ENCODE measurements at regions not wholly inside any gene's neighbourhood (a gene's known extent, or its start where the extent isn't known, plus 50 kb on each side); places are given as distances from the start of the nearest gene placed in this dataset.
A peak's percentile ranks its signal among the peaks of the same experiment; 100 is the strongest.

GRCh38 chr2:181294979-181295378 is 162.2 kb upstream of the ITGA4 start:
- H3K36me3 ChIP-seq (ENCODE audit: control insufficient read depth in 4 of 4, insufficient read depth in 3 of 4, low read depth in 1 of 4, low read length in 3 of 4) = no peaks in the 10 kb centered on the region
- no peaks in the 10 kb centered on the region for H3K4me1 ChIP-seq (ENCODE audit: control insufficient read depth in 4 of 4, insufficient read depth in 4 of 4, low read length in 3 of 4)
- no peak overlapping the region for H3K27ac ChIP-seq (ENCODE audit: low read depth in 1 of 2, low read length in 2 of 2)
- no peaks in the 10 kb centered on the region for H3K27me3 ChIP-seq (ENCODE audit: control insufficient read depth in 4 of 4, insufficient read depth in 4 of 4, low read length in 3 of 4)
- H3K9ac ChIP-seq (ENCODE audit: low read depth in 1 of 2, low read length in 2 of 2) = no peak overlapping the region
- peaks cover 0 to 1% (median 0%) of the 10 kb centered on the region in 4 donors for H3K9me3 ChIP-seq (ENCODE audit: control insufficient read depth in 4 of 4, low read length in 3 of 4)
- TF ChIP-seq SP1 (IDR thresholded peaks at IDR 0.05) (no peak), MAX (IDR thresholded peaks at IDR 0.05) (no peak), EGR1 (IDR thresholded peaks at IDR 0.05; ENCODE audit: low read depth in 2 of 2) (no peak), CTCF (IDR thresholded peaks at IDR 0.05; ENCODE audit: low read depth, low read length, missing input control) (no peak), ATF3 (IDR thresholded peaks at IDR 0.05) (no peak), ZBTB33 (IDR thresholded peaks at IDR 0.05) (no peak), FOXA1 (IDR thresholded peaks at IDR 0.05) (no peak), GABPA (IDR thresholded peaks at IDR 0.05 in 1 of 2, conservative IDR thresholded peaks at IDR 0.05 in 1 of 2) (no peak), FOXA2 (IDR thresholded peaks at IDR 0.05) (no peak), RXRA (IDR thresholded peaks at IDR 0.05) (no peak), JUND (IDR thresholded peaks at IDR 0.05) (no peak)
- H3K4me3 ChIP-seq (ENCODE audit: low read depth in 1 of 3, low read length in 3 of 3) = no peak overlapping the region
- 84% methylated on average over 1 of the region's 1 CpG for WGBS
- no peak for DNase-seq (ENCODE audit: low spot score)

- 78% methylated on average over 5 of the region's 5 CpGs for WGBS
- H3K9ac ChIP-seq (ENCODE audit: low read depth in 1 of 2, low read length in 2 of 2) = no peak overlapping the region
- H3K4me3 ChIP-seq (ENCODE audit: low read depth in 1 of 3, low read length in 3 of 3) = no peak overlapping the region
- no peak for TF ChIP-seq FOXA1 (IDR thresholded peaks at IDR 0.05)
- TF ChIP-seq EGR1 (IDR thresholded peaks at IDR 0.05; ENCODE audit: low read depth in 2 of 2) = no peak
- H3K36me3 ChIP-seq (ENCODE audit: control insufficient read depth in 4 of 4, insufficient read depth in 3 of 4, low read depth in 1 of 4, low read length in 3 of 4) = no peaks in the 10 kb centered on the region
- H3K27me3 ChIP-seq (ENCODE audit: control insufficient read depth in 4 of 4, insufficient read depth in 4 of 4, low read length in 3 of 4) = no peaks in the 10 kb centered on the region
- H3K4me1 ChIP-seq (ENCODE audit: control insufficient read depth in 4 of 4, insufficient read depth in 4 of 4, low read length in 3 of 4) = peaks cover 0 to 3% (median 0%) of the 10 kb centered on the region in 4 donors
- no peaks in the 10 kb centered on the region for H3K9me3 ChIP-seq (ENCODE audit: control insufficient read depth in 4 of 4, low read length in 3 of 4)
- DNase-seq (ENCODE audit: low spot score) = no peak
- H3K27ac ChIP-seq (ENCODE audit: low read depth in 1 of 2, low read length in 2 of 2) = no peak overlapping the region
Observed at GRCh38 chr2:181300600-181301291, 156.4 kb upstream of the ITGA4 start.

GRCh38 chr2:181304011-181304844 is 153.0 kb upstream of the ITGA4 start:
- DNase-seq (ENCODE audit: low spot score) = no peak
- WGBS = 73% methylated on average over 5 of the region's 5 CpGs
- Histone ChIP-seq H3K27me3 (ENCODE audit: control insufficient read depth in 4 of 4, insufficient read depth in 4 of 4, low read length in 3 of 4) (no peaks in the 10 kb centered on the region), H3K27ac (ENCODE audit: low read depth in 1 of 2, low read length in 2 of 2) (no peak overlapping the region), H3K9ac (ENCODE audit: low read depth in 1 of 2, low read length in 2 of 2) (peak overlapping the region in 1 of 2 donors; percentile 7), H3K4me1 (ENCODE audit: control insufficient read depth in 4 of 4, insufficient read depth in 4 of 4, low read length in 3 of 4) (peaks cover 0 to 4% (median 0%) of the 10 kb centered on the region in 4 donors), H3K4me3 (ENCODE audit: low read depth in 1 of 3, low read length in 3 of 3) (no peak overlapping the region), H3K9me3 (ENCODE audit: control insufficient read depth in 4 of 4, low read length in 3 of 4) (no peaks in the 10 kb centered on the region), H3K36me3 (ENCODE audit: control insufficient read depth in 4 of 4, insufficient read depth in 3 of 4, low read depth in 1 of 4, low read length in 3 of 4) (no peaks in the 10 kb centered on the region)
- no peak for TF ChIP-seq JUND (IDR thresholded peaks at IDR 0.05)
- TF ChIP-seq MAX (IDR thresholded peaks at IDR 0.05) = no peak
- TF ChIP-seq CTCF (IDR thresholded peaks at IDR 0.05; ENCODE audit: low read depth, low read length, missing input control) = no peak
- no peak for TF ChIP-seq REST (IDR thresholded peaks at IDR 0.05)
- TF ChIP-seq GABPA (IDR thresholded peaks at IDR 0.05 in 1 of 2, conservative IDR thresholded peaks at IDR 0.05 in 1 of 2) = no peak
- no peak for TF ChIP-seq HNF4A (conservative IDR thresholded peaks at IDR 0.05)
- TF ChIP-seq SP1 (IDR thresholded peaks at IDR 0.05) = no peak
